Nucleus accumbens (tissue), 56 donors: ENCODE measurements at regions not wholly inside any gene's neighbourhood (a gene's known extent, or its start where the extent isn't known, plus 50 kb on each side); places are given as distances from the start of the nearest gene placed in this dataset.
"Not testable (repeated sequence)": the region's sequence is repeated elsewhere in the genome, so short reads cannot be mapped to it uniquely, and the experiment has no call there.

Experiments used
- DNase-seq, 56 donors: peaks; one replicate each; lab custom pipeline; 2025; lab: John Stamatoyannopoulos, UW

DNA sequence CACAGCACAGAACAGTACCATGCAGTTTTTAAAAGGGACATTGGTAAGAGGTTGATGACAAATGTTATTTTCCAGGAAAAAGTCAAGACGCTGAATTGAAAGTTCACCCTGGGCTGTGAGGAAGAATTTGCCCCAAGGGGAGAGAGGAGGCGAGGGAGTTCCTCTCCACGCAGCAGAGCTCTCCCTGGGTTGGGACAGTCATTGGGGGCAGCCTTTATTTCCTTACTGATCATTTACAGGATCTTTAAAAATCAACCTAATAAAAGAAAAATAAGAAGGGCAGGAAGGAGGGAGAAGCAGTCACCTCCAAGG is 49.9 kb upstream of the WNT7B start:
- no peak for DNase-seq

DNA sequence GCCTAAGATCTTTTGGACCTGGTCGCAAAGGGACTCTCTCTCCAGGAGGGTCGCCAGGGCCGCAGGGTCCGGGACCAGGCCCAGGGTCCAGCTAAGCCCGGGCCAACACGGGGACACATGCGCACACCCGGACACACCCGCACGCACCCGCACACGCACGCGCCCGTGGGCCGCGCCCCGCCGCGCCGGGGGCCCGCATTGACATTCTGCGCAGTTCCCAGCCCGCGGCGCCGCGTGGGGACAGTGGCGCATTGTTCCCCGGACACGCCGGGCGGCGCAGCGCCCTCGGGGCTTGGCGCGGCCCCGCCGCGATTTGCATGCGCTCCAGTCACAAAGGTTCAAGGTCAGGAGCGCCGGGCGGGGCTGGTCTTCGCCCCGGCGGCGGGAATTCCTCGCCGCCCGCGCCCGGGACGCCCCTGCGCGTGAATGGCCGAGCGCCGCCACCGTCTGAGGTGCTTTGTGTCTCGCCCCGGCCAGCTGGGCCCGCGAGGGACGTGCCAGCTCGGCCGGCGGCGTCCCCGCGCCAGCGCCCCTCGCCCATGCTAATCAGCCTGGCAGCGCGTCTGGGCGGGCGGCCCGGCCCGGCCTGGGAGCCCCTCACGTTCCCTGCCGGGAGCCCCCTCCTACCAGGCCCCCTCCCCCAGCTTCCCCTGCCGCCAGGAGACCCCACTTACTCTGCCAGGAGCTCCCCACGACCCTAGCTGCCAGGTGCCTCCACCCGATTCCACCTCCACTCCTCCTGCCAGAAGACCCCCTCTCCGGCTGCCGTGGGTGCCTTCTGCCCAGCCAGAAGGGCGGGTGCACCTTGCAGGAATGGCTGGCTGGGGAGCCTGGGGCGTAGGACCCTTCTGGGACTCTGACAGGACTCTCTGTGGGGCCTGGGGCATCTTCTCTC is 50.5 kb upstream of the WNT7B start:
- DNase-seq = peak in 48 of 56 donors; percentile 44 to 92 (median 82)

DNA sequence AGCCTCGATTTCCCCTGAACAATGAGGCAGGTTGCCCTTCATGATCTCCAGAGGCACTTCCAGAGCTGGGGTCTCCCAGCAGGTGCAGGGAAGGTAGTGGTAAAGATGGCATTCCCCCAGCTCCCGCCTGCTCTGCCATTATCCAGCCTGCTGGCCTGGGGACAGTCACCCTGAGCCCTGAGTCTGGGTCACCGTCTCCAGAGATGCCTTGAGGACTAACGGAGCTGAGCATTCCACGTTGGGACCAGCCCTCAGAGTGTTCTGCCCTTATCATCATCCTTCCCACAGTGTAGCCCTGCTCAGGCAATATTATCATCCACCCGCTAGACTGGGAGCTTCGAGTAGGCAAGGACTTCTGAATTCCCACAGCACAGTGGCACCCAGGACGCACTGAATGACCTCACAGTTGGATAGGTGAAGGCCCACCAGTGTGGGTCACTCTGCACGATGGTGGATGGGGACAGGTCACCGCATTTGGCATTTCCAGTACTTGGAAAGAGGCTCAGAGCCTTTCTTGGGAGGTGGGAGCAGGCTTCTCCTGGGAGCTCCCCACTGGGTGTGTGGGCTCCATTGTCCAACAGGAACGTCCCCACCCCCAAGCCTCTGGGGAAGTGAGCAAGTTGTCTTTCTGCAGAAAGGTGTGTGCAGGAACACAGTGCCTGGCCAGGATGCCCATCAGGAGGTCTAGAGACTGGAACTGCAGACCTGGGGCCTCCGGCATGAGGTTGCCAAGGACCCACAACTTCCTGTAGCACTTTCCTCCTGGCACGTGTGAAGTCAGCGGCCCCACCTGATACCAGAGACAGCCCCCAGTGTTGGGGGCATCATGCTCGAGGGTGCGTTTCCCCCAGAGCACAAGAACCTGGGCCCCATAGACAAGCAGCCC is 51.4 kb upstream of the WNT7B start:
- no peak for DNase-seq

DNA sequence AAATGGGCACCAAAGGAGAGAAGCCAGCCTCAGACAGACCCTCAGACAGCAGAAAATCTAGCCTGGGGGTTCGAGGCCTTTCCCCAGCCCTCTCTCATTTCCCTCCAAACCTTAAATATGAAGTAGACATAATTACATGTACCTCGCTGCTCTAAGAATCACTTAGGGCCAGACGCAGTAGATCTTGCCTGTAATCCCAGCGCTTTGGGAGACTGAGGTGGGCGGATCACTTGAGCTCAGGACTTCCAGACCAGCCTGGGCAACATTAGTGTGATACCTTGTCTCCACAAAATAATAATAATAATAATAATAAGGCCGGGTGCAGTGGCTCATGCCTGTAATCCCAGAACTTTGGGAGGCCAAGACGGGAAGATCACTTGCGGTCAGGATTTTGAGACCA is 52.1 kb upstream of the WNT7B start:
- DNase-seq = no peak

DNA sequence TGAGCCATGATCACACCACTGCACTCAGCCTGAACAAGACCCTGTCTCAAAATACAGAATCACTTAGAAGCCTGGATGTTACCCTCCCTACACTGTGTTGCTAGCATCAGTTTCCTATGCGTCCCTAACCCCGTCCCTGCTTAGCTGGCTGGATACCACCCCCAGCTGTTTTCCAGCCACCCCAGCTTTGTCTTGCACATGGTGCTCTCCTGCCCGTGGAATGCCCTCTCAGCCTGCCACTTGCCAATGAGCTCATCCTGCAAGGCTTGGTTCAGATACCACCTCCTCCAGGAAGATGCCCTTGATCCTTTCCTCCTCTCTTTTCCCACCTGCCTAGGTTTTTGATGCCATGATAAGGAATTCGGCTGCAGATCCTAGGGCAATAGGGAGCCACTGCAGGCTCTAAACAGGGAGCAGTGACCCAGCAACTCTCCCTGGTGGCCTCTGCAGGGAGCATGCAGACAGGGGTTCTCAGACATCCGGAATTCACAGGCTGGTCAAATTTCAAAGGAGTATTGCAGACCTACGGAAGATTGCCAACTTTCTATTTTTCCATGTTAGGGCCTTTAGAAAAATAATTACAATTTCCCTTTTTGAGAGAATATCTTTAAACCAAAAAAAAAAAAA is 52.7 kb upstream of the WNT7B start:
- DNase-seq = no peak

DNA sequence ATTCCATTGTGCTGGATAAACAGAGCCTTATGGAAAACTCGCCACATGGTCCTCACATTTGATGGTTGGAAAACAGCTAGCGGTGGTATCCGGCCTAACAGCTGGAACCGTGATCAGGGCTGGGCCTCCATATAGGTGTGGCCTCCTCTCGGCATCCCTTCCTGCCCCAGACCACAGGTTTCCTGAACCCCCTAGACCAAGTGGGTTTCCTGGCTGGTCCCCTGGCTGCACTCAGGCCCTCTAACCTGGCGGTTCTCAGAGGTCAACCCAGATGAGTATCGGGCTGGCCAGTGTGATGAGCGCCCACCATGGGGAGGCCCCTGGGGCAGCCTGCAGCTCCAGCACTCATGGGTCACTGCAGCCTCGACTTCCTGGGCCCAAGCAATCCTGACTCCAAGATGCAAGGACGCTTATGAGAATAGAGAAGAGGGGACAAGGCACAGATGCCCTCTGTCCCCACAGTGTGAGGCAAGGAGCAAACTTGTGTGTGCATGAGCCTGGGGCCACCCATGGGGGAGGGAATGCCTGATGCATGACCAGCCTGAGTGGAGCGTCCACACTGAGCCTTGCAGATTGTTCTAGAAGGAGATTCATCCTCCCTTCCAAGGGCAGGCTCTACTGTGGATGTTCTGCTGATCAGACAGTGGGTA is 53.4 kb upstream of the WNT7B start:
- DNase-seq = no peak

DNA sequence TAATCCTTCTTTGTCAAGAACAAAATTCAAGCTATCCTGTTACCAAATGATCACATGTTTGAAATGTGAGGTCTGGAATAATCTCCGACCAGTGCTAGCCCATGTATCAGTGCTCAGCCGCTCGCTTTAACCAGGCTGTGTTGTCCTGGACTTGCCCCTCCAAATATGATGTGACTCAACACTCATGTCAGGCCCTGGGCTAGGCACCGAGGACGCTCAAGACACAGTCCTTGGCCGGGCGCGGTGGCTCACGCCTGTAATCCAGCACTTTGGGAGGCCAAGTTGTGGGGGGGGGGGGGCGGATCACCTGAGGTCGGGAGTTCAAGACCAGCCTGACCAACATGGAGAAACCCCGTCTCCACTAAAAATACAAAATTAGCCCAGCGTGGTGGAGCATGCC is 54.1 kb upstream of the WNT7B start:
- DNase-seq = no peak

DNA sequence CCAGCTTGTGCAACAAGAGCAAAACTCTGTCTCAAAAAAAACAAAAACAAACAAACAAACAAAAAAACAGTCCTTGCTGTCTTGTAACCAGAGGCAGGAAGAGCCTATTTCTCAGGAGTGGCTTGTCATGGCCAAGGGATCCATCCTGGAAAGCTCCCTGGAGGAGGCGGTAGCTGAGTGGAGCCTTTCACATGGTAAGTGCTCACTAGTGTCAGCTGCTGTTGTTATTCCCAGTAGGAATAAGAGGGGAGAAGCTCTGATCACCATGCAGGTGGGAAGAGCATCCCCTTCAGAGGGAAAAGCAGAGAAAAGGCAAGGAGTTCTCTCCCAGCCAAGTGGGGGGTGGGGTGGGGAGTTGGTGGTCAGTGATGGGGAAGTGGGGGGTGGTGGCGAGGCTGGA is 54.6 kb upstream of the WNT7B start:
- DNase-seq = no peak

DNA sequence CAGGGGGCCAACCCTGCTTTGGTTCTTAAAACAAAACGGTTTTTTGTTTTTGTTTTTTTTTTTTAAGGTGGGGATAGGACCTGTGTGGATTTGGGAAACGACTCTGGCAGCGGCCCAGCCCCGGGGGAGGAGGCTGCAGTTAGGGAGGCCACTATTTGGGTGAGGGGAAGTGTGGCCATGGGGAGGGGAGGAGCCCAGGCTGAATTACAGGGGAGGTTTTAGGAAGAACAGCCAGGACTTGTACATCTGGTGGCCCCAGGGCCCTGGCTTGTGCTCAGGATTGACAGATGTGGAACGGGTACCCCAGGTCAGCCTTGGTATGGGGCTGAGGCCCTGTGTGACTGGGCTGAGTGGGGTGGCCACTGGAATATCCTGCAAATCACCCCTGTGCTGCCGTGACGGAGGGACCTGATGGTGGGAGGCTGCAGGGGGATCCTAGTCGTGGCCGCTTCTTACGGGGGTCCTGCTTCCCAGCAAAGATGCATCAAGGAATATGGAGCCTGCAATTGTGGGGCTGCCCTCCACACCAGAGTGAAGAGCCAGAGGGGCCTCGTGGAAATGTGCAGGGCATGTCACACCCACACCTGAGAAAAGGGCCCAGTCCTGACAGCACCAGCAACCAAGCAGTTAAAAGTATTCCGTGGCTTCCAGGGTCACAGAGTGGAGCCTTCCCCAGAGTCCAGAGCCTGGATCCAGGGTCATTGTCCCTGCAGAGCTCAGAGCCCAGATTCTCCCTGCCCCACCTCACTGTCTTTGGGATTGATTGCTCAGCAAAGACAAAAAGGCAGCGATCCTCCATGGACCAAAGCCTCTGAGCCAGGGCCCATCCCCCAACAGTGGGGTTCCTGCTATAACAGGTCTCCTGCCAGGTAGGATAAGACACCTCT is 55.2 kb upstream of the WNT7B start:
- no peak for DNase-seq

DNA sequence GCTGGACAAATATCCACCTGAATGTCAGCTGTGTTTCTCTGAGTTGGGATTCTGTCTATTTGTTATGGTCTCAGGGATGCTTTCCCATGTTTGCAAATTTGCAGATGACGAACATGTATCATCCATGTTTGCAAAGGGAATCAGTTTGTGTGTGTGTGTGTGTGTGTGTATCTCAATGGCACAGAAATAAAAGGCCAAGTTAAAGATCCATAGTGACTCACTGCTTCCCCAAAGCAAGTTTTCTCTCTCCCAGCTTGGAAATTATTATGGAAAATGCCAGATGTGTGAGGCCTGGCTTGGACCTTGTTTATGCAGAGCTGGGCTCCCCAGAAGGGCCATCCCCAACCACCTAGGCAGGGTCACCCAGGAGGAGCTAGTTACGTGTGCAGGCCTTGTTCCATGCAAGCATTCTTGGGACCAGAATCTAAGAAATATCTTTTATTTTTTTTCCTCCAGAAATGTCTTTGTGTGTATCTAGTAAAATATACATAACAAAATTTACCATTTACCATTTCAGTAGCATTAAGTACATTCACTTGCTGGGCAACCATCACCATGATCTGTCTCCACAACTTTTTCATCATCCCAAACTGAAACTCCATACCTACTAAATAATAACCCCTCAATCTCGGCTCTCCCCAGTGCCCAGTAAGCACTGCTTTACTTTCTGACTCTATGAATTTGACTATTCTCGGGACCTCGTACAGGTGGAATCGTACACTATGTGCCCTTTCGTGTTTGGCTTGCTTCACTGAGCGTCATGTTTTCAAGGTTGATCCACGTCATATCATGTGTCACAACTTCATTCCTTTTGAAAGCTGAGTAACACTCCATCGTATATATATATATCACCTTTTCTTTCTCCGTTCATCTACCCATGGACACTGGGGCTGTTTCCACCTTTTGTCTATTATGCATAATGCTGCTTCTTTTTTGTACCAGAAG is 56.6 kb upstream of the WNT7B start:
- DNase-seq = no peak

DNA sequence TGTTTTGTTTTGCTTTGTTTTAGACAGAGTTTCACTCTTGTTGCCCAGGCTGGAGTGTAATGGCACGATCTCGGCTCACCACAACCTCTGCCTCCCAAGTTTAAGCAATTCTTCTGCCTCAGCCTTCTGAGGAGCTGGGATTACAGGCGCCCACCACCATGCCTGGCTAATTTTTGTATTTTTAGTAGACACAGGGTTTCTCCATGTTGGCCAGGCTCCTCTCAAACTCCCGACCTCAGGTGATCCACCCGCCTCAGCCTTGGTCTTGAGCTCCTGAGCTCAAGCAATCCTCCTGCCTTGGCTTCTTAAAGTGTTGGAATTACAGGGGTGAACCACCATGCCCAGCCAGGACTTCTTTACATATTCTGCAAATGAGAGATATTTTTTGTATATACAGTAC is 57.5 kb upstream of the WNT7B start:
- DNase-seq = not testable (repeated sequence)

DNA sequence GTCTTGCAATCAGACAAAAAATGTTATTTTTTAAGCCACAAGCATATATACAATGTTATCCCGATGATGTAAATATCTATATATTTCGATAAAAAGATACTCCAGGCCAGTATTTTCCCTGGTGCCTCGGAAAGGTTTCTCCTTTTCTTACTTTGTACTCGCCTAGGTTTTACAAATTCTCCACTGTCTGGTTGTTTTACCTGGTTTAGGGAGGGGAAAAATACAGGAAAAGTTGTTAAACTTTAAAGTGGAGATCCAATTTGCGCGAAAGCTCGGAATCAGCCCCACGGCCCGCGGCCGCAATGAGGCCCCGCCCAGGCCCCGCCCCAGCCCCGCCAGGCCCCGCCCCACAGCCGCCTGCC is 58.4 kb upstream of the WNT7B start:
- DNase-seq = no peak

DNA sequence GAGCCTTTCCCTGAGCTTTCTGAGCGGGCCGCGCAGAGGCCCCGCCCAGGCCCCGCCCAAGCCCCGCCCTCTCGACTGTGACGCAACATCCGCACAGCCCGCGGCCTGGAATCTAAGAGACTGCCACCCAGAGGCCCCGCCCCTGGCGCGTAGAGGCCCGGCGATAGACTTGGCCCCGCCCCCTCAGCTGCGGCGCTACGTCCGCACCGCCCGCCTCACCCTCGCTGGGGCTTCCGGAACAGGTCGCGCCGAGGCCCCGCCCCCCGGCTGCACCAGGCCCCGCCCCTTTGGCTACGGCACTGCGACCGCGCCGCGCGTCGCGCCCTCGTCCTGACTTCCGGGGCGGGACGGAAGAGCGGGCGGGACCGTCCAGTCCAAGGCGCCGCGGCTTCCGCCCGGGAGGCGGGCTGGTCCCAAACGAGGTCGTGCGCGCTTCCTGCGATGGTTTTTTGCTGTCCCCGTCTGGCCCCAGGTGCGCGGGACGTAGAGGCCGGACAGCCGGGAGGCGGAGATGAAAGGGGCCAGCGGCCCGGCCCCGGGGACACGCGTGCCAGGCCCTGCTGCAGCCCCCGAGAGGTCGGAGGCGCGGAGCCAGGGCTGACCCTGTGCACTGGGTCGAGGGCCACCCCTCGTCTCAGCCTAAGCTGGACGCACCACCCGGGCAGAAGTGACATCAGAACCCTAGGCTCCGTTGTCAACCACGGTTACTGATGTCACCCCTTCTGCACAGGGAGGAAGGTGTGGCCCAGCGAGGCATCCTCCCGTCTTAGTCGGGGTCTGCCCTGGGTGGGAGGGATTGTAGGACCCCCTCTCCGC is 59.0 kb upstream of the WNT7B start:
- peak; percentile 88 to 100 (median 99) for DNase-seq

DNA sequence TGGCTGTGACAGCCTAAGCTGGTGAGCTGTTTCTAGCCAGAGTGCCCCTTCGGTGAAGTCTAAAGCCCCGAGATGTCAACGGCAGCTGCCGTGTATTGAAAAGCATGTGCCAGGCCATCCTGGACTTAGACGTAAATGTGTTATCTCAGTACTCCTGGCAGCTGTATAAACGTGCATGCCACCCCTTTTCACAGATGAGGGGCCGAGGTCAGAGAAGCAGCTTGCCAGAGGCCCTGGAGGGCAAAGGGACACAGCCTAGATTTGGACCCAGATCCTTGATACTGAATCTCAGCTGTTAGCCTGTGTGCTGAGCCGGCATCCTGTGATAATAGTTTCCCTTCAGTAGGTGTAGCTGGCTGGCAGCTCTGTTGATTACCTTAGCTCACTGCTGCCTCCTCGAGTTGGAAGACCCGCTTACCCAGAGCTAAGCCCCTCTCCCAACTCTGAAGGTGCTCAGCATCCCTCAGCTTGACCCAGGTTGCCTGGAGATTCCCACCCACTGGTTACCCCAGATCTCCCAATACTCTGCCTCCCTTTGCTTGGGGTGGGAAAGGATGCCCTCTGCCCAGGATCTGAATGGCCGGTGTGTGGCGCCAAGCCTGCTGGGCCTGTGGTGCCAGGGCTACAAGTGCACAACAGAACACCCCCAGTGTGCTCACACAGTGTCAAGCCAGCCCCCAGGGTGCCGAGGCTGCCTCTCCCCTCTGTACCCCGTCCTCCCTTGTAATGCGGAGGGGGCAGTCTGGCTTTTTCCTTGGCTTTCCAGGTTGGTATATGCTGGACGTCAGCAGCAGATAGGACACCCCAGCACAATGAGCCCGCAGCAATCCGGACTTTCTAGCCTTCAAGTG is 59.8 kb upstream of the WNT7B start:
- DNase-seq = no peak

DNA sequence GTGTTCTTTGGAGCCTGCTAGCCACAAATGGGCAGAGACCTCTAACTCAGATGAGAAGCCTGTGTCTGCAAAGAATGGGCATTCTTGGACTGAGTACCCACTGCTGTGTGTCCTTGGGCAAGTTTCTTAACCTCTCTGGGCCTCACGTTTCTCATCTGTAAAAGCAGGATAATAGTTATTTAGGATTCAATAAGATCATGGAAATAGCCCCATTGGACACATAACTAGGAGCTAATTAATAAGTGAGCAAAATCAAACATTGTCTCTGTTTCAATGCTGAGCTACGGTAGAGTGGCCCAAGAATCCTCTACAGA is 61.2 kb upstream of the WNT7B start:
- no peak for DNase-seq

DNA sequence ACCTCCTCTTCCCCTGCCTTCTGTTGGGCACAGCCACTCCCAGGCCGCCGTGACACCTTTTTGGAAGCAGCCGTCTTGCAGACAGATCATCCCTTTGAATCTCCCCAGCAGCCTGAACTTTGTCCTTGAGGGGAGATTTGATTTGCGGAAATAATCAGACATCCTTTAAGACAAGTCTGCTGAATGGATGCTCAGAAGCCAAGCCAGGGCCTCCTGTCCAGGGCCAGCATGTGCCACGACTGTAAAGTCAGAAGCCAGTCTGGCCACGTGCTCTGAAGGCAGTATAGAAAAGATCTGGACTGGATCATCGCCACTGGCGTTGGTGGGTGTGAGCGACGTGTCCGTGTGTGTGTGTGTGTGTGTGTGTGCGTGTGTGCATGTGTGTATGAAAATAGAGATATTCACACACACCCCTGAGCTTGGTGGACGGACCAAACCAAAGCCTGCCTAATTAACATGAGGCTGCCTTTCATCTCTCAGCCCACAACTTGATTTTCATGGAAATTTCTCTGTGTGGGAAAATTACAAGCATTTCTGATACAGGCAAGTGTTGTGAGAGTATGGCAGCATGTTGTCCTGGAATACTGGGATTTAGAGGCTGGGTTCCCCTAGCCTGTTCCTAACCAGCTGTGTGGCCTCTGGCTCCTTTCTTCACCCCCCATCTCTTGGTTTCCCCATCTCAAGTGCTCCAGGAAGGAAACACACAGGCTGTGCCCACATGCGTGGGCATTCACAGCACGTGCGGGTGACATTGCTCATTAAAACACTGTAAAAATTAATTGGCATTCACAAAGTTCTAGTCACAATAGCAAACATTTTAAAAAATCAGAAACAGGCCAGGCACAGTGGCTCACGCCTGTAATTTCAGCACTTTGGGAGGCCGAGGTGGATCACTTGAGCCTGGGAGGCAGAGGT is 61.8 kb upstream of the WNT7B start:
- DNase-seq = no peak
